ENCODE measurements at regions not wholly inside any gene's neighbourhood (a gene's known extent, or its start where the extent isn't known, plus 50 kb on each side); places are given as distances from the start of the nearest gene placed in this dataset.

DNA sequence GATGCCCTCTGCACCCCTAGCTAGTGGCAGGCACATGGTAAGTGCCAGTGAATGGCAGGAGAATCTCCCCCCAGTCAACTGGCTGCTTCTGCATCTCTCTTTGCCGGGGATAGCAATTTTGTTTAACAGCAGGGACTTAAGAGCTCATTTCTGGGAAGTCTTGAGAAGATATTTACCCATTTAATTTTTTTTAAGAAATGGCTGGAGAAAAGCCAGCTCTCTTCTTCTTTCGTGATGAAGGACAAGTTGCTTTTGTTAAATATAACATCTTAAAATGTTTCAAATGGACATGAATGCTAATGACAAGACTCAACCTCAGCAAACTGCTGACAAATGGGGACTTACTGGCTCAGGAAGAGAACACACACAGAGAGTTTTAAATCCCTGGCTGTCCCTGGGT lies 55.0 kb upstream of the IYD start:
- ATAC-seq (ENCODE audit: low read depth) (no peak), DNase-seq (no peak)
- Mint-ChIP-seq H3K4me1 (no peaks in the 10 kb centered on the region), H3K9me3 (ENCODE audit: insufficient read depth) (no peaks in the 10 kb centered on the region), H3K4me3 (no peak overlapping the region), H3K27ac (no peak overlapping the region), H3K27me3 (peaks cover 21% of the 10 kb centered on the region)
- no CpG with 5 or more reads among the region's 2 CpGs for WGBS (ENCODE audit: insufficient coverage)
- ChIA-PET CTCF (no interaction called here), POLR2A (no interaction called here)
- Histone ChIP-seq H3K9ac (ENCODE audit: low read length) (no peak overlapping the region), H3K4me1 (ENCODE audit: control insufficient read depth in 2 of 2, insufficient read depth in 2 of 2, low read length in 2 of 2) (no peaks in the 10 kb centered on the region), H3K79me2 (ENCODE audit: control insufficient read depth, insufficient read depth, low read length) (no peaks in the 10 kb centered on the region), H3K27ac (ENCODE audit: low read length in 2 of 2) (no peak overlapping the region), H3K36me3 (replicated peaks in 1 of 2; ENCODE audit: control extremely low read depth in 1 of 2, control insufficient read depth in 1 of 2, extremely low read depth in 1 of 2, insufficient read depth in 2 of 2, low read length in 1 of 2) (no peaks in the 10 kb centered on the region), H2AFZ (ENCODE audit: insufficient read depth, low read depth, low read length, poor library complexity, severe bottlenecking) (no peak overlapping the region), H3K4me2 (replicated peaks; ENCODE audit: low read depth, low read length, poor library complexity, severe bottlenecking) (no peak overlapping the region), H3K9me3 (ENCODE audit: control extremely low read depth in 1 of 3, control insufficient read depth in 2 of 3, insufficient read depth in 1 of 3, low read length in 2 of 3) (peaks cover 0 to 6% (median 0%) of the 10 kb centered on the region in 3 donors), H3K27me3 (replicated peaks in 1 of 4; ENCODE audit: control extremely low read depth in 1 of 4, control insufficient read depth in 3 of 4, insufficient read depth in 4 of 4, low read length in 3 of 4) (peaks cover 0 to 4% (median 0%) of the 10 kb centered on the region in 4 experiments), H3K4me3 (ENCODE audit: control extremely low read depth in 1 of 5, extremely low read depth in 1 of 5, insufficient read depth in 1 of 5, low read depth in 2 of 5, low read length in 4 of 5) (no peak overlapping the region), H4K20me1 (ENCODE audit: control insufficient read depth, insufficient read depth, low read length, poor library complexity, severe bottlenecking) (no peaks in the 10 kb centered on the region)
- TF ChIP-seq EZH2 (IDR thresholded peaks at IDR 0.05; ENCODE audit: borderline replicate concordance, insufficient read depth, low read depth, low read length, poor library complexity, severe bottlenecking) (no peak), CTCF (IDR thresholded peaks at IDR 0.05) (no peak)
- intact Hi-C loops (cut with micrococcal nuclease), result no loop called here

DNA sequence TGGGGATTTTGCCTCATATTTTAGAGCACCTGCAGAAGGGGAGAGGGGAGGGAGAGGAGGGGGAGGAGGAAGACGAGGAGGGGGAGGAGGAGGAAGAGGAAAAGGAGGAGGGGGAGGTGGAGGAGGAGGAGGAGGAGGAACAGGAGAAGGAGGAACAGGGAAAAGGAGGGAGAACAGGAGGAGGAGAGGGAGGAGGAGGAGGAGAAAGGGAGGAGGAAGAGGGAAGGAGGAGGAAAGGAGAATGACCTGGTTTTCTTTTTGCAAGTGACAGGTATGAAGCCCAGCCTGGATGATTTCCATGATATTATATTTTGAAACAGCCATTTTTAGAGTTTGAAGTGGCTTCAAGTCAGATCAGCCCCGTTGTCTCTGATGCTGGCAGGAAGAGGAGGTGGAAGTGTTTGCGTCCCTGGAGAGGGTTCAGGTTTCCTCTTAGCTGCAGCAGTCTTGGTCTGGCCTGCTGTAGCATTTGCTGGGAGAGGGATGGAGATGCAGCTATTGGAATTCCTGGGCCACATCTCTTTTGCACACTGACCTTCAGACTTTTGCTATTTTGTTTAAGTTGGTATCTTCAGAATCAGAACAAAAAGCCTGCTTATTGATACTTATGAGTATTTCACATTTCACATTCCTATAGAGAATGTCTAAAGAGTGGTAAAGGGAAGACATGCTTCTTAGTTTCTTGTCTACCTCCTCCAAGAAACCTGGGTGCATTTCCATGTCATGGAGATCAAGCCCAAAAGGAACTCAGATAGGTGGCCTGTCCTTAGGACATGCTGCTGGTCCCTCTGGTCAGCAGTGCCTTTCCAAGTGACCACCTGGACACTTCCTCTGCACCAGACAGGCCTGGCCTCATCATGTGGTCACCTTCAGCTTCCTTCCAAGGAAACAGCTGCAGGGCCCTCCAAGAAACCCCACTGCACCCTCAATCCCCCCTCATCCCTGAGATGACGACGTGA lies 54.3 kb upstream of the IYD start:
- Histone ChIP-seq H4K20me1 (ENCODE audit: control insufficient read depth, insufficient read depth, low read length, poor library complexity, severe bottlenecking) (no peaks in the 10 kb centered on the region), H3K9me3 (ENCODE audit: control extremely low read depth in 1 of 3, control insufficient read depth in 2 of 3, insufficient read depth in 1 of 3, low read length in 2 of 3) (peaks cover 0 to 6% (median 0%) of the 10 kb centered on the region in 3 donors), H3K4me2 (replicated peaks; ENCODE audit: low read depth, low read length, poor library complexity, severe bottlenecking) (no peak overlapping the region), H3K27me3 (replicated peaks in 1 of 4; ENCODE audit: control extremely low read depth in 1 of 4, control insufficient read depth in 3 of 4, insufficient read depth in 4 of 4, low read length in 3 of 4) (peaks cover 0 to 4% (median 0%) of the 10 kb centered on the region in 4 experiments), H3K9ac (ENCODE audit: low read length) (no peak overlapping the region), H3K79me2 (ENCODE audit: control insufficient read depth, insufficient read depth, low read length) (no peaks in the 10 kb centered on the region), H3K4me3 (ENCODE audit: control extremely low read depth in 1 of 5, extremely low read depth in 1 of 5, insufficient read depth in 1 of 5, low read depth in 2 of 5, low read length in 4 of 5) (no peak overlapping the region), H3K36me3 (replicated peaks in 1 of 2; ENCODE audit: control extremely low read depth in 1 of 2, control insufficient read depth in 1 of 2, extremely low read depth in 1 of 2, insufficient read depth in 2 of 2, low read length in 1 of 2) (no peaks in the 10 kb centered on the region), H2AFZ (ENCODE audit: insufficient read depth, low read depth, low read length, poor library complexity, severe bottlenecking) (no peak overlapping the region), H3K27ac (ENCODE audit: low read length in 2 of 2) (no peak overlapping the region), H3K4me1 (ENCODE audit: control insufficient read depth in 2 of 2, insufficient read depth in 2 of 2, low read length in 2 of 2) (no peaks in the 10 kb centered on the region)
- Mint-ChIP-seq H3K27ac (no peak overlapping the region), H3K4me1 (no peaks in the 10 kb centered on the region), H3K9me3 (ENCODE audit: insufficient read depth) (no peaks in the 10 kb centered on the region), H3K27me3 (peaks cover 26% of the 10 kb centered on the region), H3K4me3 (no peak overlapping the region)
- TF ChIP-seq EZH2 (IDR thresholded peaks at IDR 0.05; ENCODE audit: borderline replicate concordance, insufficient read depth, low read depth, low read length, poor library complexity, severe bottlenecking) (no peak), CTCF (IDR thresholded peaks at IDR 0.05) (no peak)
- POLR2A ChIA-PET, result no interaction called here
- ATAC-seq (ENCODE audit: low read depth) (no peak), DNase-seq (no peak)
- CTCF ChIA-PET, result interaction anchor here (0.5 kb wide), 1 partner anchor 45 kb away, joined by 3 read pairs; no protein-coding TSS in a partner anchor
- WGBS (ENCODE audit: insufficient coverage), result 46% methylated on average over 5 of the region's 5 CpGs
- intact Hi-C loops (cut with micrococcal nuclease), result no loop called here

All from B cell (primary cell).